A172 (cell line): ENCODE measurements at regions not wholly inside any gene's neighbourhood (a gene's known extent, or its start where the extent isn't known, plus 50 kb on each side); places are given as distances from the start of the nearest gene placed in this dataset.

Experiments
- DNase-seq: peaks from one replicate; pipeline ENCODE4 v3.0.0-alpha.2; 2015; ENCODE audit warnings: low spot score

DNA sequence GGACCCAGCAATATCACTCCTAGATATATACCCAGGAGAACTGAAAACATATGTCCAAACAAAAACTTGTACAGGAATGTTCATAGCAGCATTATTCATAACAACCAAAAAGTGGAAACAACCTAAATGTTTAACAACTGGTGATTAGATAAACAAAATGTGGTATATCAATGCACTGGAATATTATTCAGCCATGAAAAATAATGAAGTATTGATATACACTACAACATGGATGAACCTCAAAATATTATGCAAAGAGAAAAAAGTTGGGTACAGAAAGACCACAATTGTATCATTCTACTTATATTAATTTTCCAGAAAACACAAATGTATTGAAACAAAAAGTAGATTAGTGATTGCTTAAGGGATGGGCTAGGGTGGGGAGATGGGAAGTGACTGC lies 498.6 kb downstream of the GRIN2A start:
- no peak for DNase-seq

DNA sequence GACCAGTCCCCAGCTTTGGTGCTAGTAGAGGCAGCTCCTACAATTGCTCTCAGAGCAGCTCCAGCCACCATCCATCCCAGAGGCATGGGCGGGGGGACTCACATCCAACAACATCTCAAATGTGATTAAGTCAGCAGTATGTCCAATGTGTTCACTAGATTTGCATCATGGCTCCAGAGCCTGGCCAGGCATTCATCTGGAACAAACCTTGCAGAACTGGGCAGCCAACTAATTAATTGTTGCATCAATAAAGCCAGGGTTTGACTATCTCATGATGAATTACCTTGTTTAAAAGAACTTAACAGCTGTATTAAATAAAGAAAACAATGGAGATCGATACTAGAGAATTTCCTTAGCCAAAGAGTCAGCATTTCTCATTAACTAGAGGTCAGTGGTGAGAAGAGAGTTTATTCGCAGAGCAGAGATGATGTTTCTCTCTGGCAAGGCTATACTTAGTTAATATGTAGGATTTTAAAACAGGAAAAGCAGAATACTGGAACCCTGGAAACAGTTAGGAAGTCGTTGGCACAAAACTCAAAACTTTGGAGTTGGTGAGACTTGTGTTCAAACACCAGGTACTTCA lies 494.4 kb downstream of the GRIN2A start:
- DNase-seq = no peak

DNA sequence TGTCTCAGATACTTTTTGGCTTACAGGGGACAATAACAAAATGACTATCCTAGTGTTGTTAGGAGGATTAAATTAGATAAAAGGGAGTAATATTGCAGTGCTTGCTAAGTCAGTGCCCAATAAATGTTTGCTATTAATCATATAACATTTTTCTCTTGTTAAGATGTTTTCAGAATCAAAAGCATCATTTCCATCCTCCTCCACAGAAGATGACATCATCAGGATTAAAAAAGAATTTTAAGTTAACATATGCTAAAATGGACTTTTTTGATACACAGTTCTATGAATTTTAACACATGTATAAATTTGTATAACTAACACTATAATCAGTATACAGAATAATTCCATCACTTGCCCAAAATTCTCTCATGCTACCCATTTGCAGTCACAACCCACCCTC lies 492.6 kb downstream of the GRIN2A start:
- no peak for DNase-seq

DNA sequence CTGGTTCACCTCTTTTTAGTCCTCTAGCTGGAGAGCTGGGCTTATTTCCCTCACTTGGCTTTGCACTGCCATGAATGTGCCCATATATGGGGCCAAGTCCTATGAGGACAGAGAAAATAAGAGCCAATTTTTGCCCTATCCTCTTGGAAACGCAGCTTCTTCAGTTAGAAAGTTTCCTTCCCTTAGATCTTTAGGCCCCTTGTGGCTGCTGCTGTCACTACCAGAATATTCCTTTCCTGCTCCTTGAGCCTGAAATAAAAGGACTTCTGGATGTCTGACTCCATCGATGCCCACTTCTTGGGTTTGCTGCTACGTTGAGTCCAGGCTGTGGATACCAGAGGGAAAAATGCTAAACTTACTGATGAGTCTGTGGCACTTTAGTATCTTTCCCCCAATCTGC lies 487.1 kb downstream of the GRIN2A start:
- no peak for DNase-seq
